GM12878 (cell line): ENCODE measurements at regions not wholly inside any gene's neighbourhood (a gene's known extent, or its start where the extent isn't known, plus 50 kb on each side); places are given as distances from the start of the nearest gene placed in this dataset.

Experiments
- ATAC-seq: fragments of 200-7000 bp; cut with Tn5 transposase; 3 replicates; pipeline ENCODE4 v1.9.1; 2020; ENCODE audit warnings: mild to moderate bottlenecking, moderate library complexity
- BruUV-seq: library from RNA; stranded (reverse); fragments of 400-500 nt; replicated peaks from 2 replicates; lab custom pipeline; 2021; lab: Mats Ljungman, UMichigan
- CTCF ChIA-PET: fragments of 300-600 bp; sonication (Branson Sonifier 250); formaldehyde crosslinking; extraction: SDS; loops from one replicate; lab custom pipeline; 2021; ENCODE audit warnings: inconsistent platforms; lab: Yijun Ruan, JAX
- POLR2A ChIA-PET: fragments of 350-600 bp; formaldehyde crosslinking; extraction: SDS; loops from one replicate; lab custom pipeline; 2021; ENCODE audit warnings: inconsistent platforms; lab: Charles Lee
- RAD21 ChIA-PET: fragments of 300-600 bp; sonication (Branson Sonifier 250); formaldehyde crosslinking; loops from one replicate; lab custom pipeline; 2023; ENCODE audit warnings: antibody characterized with exemption; ENCODE audit not compliant: unreplicated experiment; lab: Charles Lee
- SMC1A ChIA-PET: fragments of 300-600 bp; sonication (Branson Sonifier 250); formaldehyde crosslinking; loops from one replicate; lab custom pipeline; 2023; ENCODE audit not compliant: unreplicated experiment, uncharacterized antibody; lab: Charles Lee
- DNase-seq: peaks from one replicate; pipeline ENCODE4 v3.0.0-alpha.2; 2011; ENCODE audit warnings: low read depth, low spot score
- FAIRE-seq: peaks from 3 replicates; lab custom pipeline; 2011; peaks lifted over from hg19 to GRCh38; lab: Jason Lieb, UNC
- H2AFZ ChIP-seq: 2 replicates; pipeline ENCODE4 v1.6.0; 2011; ENCODE audit warnings: low read depth, low read length, control low read depth; ENCODE audit not compliant: control insufficient read depth
- H3K27ac ChIP-seq: 2 replicates; pipeline ENCODE4 v1.5.1; 2011; ENCODE audit warnings: control low read depth; ENCODE audit not compliant: control insufficient read depth, insufficient read depth
- H3K27me3 ChIP-seq, 2 experiments: replicated peaks in 1 of 2; 2 replicates each; pipeline versions ENCODE4 v1.6.0 to v1.6.1; 2011; ENCODE audit warnings: low read length in 1 of 2; ENCODE audit not compliant: control insufficient read depth in 2 of 2, insufficient read depth in 2 of 2
- H3K36me3 ChIP-seq, 2 experiments: 2 replicates each; pipeline ENCODE4 v1.5.1; 2011; ENCODE audit warnings: low read length in 1 of 2; ENCODE audit not compliant: control insufficient read depth in 2 of 2, insufficient read depth in 2 of 2
- H3K4me1 ChIP-seq: 2 replicates; pipeline ENCODE4 v1.6.1; 2011; ENCODE audit warnings: mild to moderate bottlenecking, low read length, moderate library complexity, mixed read lengths; ENCODE audit not compliant: control insufficient read depth, insufficient read depth
- H3K4me2 ChIP-seq: 2 replicates; pipeline ENCODE4 v1.6.0; 2011; ENCODE audit warnings: control low read depth; ENCODE audit not compliant: control insufficient read depth, insufficient read depth
- H3K4me3 ChIP-seq: fragments of 200-600 bp; sonication (generic); 2 replicates; pipeline ENCODE4 v1.5.1; 2016
- H3K79me2 ChIP-seq: 2 replicates; pipeline ENCODE4 v1.6.0; 2011; ENCODE audit warnings: low read length; ENCODE audit not compliant: control insufficient read depth, insufficient read depth
- H3K9ac ChIP-seq: 2 replicates; pipeline ENCODE4 v1.8.0; 2011; ENCODE audit warnings: low read length, control low read depth, mixed read lengths; ENCODE audit not compliant: control insufficient read depth, insufficient read depth
- H3K9me3 ChIP-seq: replicated peaks from 3 replicates; pipeline ENCODE4 v1.5.1; 2011; ENCODE audit warnings: mild to moderate bottlenecking, low read length; ENCODE audit not compliant: control insufficient read depth, insufficient read depth
- H4K20me1 ChIP-seq: 2 replicates; pipeline ENCODE4 v1.6.0; 2011; ENCODE audit not compliant: control insufficient read depth, insufficient read depth
- ATF7 ChIP-seq: fragments of 450-650 bp; IDR thresholded peaks from 2 replicates; pipeline ENCODE4 v1.6.1; 2016; ENCODE audit warnings: low read depth, mild to moderate bottlenecking
- CREB1 ChIP-seq: IDR thresholded peaks from 2 replicates; pipeline ENCODE4 v1.6.1; 2012; ENCODE audit warnings: low read depth, mild to moderate bottlenecking, inconsistent platforms
- HDAC6 ChIP-seq: fragments of 200-600 bp; sonication (generic); IDR thresholded peaks from one replicate; pipeline ENCODE4 v1.8.0; 2017; ENCODE audit warnings: antibody characterized with exemption; ENCODE audit not compliant: unreplicated experiment
- MEF2A ChIP-seq: IDR thresholded peaks from 2 replicates; pipeline ENCODE4 v1.6.1; 2011; ENCODE audit warnings: low read depth, mild to moderate bottlenecking, low read length, moderate library complexity; ENCODE audit not compliant: insufficient read depth
- MTA2 ChIP-seq: fragments of 450-650 bp; IDR thresholded peaks from 2 replicates; pipeline ENCODE4 v1.6.1; 2016; ENCODE audit warnings: low read depth, mild to moderate bottlenecking, moderate library complexity
- NBN ChIP-seq: fragments of 450-650 bp; IDR thresholded peaks from 2 replicates; pipeline ENCODE4 v1.6.1; 2016
- NFXL1 ChIP-seq: fragments of 450-650 bp; IDR thresholded peaks from 2 replicates; pipeline ENCODE4 v1.6.1; 2017; ENCODE audit warnings: antibody characterized with exemption, mild to moderate bottlenecking, borderline replicate concordance
- NFYB ChIP-seq: IDR thresholded peaks from 2 replicates; pipeline ENCODE4 v1.6.1; 2011; ENCODE audit warnings: low read depth, mild to moderate bottlenecking, low read length, improper control_type of control experiment, moderate library complexity; ENCODE audit not compliant: insufficient read depth
- NR2C2 ChIP-seq: IDR thresholded peaks from 2 replicates; pipeline ENCODE4 v1.6.1; 2011; ENCODE audit warnings: borderline replicate concordance, low read depth; ENCODE audit not compliant: control insufficient read depth, insufficient read length
- PAX8 ChIP-seq: fragments of 450-650 bp; IDR thresholded peaks from 2 replicates; pipeline ENCODE4 v1.6.1; 2017; ENCODE audit warnings: mild to moderate bottlenecking, moderate library complexity
- POLR2A ChIP-seq: IDR thresholded peaks from 2 replicates; pipeline ENCODE4 v1.6.1; 2011; ENCODE audit warnings: low read depth, mild to moderate bottlenecking, low read length
- RELA ChIP-seq: fragments of 450-650 bp; IDR thresholded peaks from 2 replicates; pipeline ENCODE4 v1.8.0; 2014; ENCODE audit warnings: borderline replicate concordance; ENCODE audit not compliant: partially characterized antibody
- SMAD1 ChIP-seq: fragments of 450-650 bp; IDR thresholded peaks from 2 replicates; pipeline ENCODE4 v1.6.1; 2018; ENCODE audit warnings: mild to moderate bottlenecking, low read depth; ENCODE audit not compliant: partially characterized antibody
- SMAD5 ChIP-seq: IDR thresholded peaks from 2 replicates; pipeline ENCODE4 v1.6.1; 2016; ENCODE audit warnings: antibody characterized with exemption, low read depth
- SPI1 ChIP-seq: IDR thresholded peaks from 2 replicates; pipeline ENCODE4 v1.6.1; 2011; ENCODE audit warnings: low read depth, mild to moderate bottlenecking, low read length, moderate library complexity, borderline replicate concordance; ENCODE audit not compliant: insufficient read depth
- WRNIP1 ChIP-seq: IDR thresholded peaks from 2 replicates; pipeline ENCODE4 v1.6.1; 2011; ENCODE audit warnings: low read depth, low read length, improper control_type of control experiment, borderline replicate concordance
- ZBED1 ChIP-seq: IDR thresholded peaks from 2 replicates; pipeline ENCODE4 v1.6.1; 2016; ENCODE audit warnings: borderline replicate concordance
- WGBS: methylation state at CpG from one replicate; pipeline ENCODE4 v1.1.6; 2016; ENCODE audit warnings: low lambda C conversion rate; ENCODE audit not compliant: insufficient replicate concordance, insufficient coverage; ENCODE audit errors: missing lambda C conversion rate; 5-methylcytosine and 5-hydroxymethylcytosine counted together
- in situ Hi-C: fragments of 300-500 bp; cut with MboI; formaldehyde crosslinking; loops from 9 replicates; pipeline ENCODE4 v1.14.3; 2018; ENCODE audit warnings: mixed read lengths
- intact Hi-C: fragments of 100-400 bp; cut with micrococcal nuclease; formaldehyde crosslinking; loops from one replicate; pipeline ENCODE4 v1.14.2; 2022; ENCODE audit not compliant: unreplicated experiment
- TF ChIP-seq, protein P1 (sequence below): fragments of 450-650 bp; IDR thresholded peaks from 2 replicates; pipeline ENCODE4 v1.6.1; 2014; ENCODE audit warnings: mild to moderate bottlenecking
- TF ChIP-seq, protein P2 (sequence below): fragments of 450-650 bp; IDR thresholded peaks from 2 replicates; pipeline ENCODE4 v1.6.1; 2017; ENCODE audit warnings: antibody characterized with exemption, mild to moderate bottlenecking, moderate library complexity
- TF ChIP-seq, protein P3 (sequence below): IDR thresholded peaks from 2 replicates; pipeline ENCODE4 v1.6.1; 2011; ENCODE audit warnings: low read depth, mild to moderate bottlenecking, low read length, moderate library complexity, borderline replicate concordance; ENCODE audit errors: extremely low read depth

DNA sequence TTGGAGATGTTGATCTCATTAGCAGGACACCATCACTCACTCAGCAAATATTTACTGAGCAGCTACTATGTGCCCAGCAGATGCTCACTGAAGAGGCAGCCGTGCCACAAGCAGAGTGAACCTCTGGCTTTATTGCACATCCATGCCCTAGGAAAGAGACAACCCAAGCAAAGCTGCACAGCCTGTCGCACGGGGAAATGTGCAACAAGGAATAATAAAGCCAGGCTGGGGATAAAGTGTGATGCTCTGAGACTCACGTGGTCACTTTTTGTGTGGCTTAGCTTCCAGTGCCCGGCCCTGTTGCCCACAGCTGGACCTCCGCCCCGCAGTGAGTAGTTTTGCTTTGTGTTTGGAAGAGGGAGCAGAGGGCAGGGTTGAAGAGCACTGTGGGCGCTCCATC is 130.4 kb upstream of the CDH4 start (continued):
- TF ChIP-seq, protein P1, sequence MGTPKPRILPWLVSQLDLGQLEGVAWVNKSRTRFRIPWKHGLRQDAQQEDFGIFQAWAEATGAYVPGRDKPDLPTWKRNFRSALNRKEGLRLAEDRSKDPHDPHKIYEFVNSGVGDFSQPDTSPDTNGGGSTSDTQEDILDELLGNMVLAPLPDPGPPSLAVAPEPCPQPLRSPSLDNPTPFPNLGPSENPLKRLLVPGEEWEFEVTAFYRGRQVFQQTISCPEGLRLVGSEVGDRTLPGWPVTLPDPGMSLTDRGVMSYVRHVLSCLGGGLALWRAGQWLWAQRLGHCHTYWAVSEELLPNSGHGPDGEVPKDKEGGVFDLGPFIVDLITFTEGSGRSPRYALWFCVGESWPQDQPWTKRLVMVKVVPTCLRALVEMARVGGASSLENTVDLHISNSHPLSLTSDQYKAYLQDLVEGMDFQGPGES = no peak
- TF ChIP-seq, protein P2, sequence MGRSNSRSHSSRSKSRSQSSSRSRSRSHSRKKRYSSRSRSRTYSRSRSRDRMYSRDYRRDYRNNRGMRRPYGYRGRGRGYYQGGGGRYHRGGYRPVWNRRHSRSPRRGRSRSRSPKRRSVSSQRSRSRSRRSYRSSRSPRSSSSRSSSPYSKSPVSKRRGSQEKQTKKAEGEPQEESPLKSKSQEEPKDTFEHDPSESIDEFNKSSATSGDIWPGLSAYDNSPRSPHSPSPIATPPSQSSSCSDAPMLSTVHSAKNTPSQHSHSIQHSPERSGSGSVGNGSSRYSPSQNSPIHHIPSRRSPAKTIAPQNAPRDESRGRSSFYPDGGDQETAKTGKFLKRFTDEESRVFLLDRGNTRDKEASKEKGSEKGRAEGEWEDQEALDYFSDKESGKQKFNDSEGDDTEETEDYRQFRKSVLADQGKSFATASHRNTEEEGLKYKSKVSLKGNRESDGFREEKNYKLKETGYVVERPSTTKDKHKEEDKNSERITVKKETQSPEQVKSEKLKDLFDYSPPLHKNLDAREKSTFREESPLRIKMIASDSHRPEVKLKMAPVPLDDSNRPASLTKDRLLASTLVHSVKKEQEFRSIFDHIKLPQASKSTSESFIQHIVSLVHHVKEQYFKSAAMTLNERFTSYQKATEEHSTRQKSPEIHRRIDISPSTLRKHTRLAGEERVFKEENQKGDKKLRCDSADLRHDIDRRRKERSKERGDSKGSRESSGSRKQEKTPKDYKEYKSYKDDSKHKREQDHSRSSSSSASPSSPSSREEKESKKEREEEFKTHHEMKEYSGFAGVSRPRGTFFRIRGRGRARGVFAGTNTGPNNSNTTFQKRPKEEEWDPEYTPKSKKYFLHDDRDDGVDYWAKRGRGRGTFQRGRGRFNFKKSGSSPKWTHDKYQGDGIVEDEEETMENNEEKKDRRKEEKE = no peak
- no peak for TF ChIP-seq PAX8
- TF ChIP-seq NFXL1 = no peak
- TF ChIP-seq MEF2A = no peak

DNA sequence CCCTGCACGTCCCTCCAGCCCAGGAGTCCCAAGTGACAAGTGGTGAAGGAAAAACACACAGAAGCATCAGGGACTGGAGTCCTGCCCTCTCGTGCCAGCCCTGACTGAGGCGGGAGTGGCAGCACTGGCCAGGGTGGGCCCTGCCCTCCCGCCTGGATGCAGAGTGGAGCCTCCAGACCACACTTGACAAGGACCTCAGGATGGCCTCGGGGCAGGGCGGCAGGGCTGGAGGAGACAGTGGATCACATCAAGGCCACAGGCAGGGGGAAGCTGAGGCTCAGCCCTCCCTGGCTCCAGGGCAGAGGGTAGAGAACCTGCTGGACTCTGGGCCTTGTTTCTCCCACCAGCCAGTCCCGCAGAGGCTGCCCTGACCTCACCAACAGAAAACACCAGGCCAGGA is 128.8 kb upstream of the CDH4 start:
- H3K36me3 ChIP-seq = no peaks in the 10 kb centered on the region
- no peak overlapping the region for H3K27ac ChIP-seq
- POLR2A ChIA-PET = no interaction called here
- no peaks in the 10 kb centered on the region for H3K79me2 ChIP-seq
- SMC1A ChIA-PET = no interaction called here
- WGBS = 20% methylated on average over 7 of the region's 7 CpGs
- H3K4me1 ChIP-seq = no peaks in the 10 kb centered on the region
- RAD21 ChIA-PET = no interaction called here
- in situ Hi-C loops = loop anchor here (5.0 kb wide), 1 partner anchor 49 kb away; no protein-coding TSS in a partner anchor
- no peak overlapping the region for H2AFZ ChIP-seq
- no peak overlapping the region for H3K9ac ChIP-seq
- DNase-seq (no peak), FAIRE-seq (no peak), ATAC-seq (no peak)
- no TSS peak for BruUV-seq
- H3K4me3 ChIP-seq = no peak overlapping the region
- CTCF ChIA-PET = no interaction called here
- no peak overlapping the region for H3K4me2 ChIP-seq
- no peaks in the 10 kb centered on the region; the same call in 1 of the 3 replicates for H3K9me3 ChIP-seq
- intact Hi-C loops = no loop called here
- H4K20me1 ChIP-seq = no peaks in the 10 kb centered on the region
- H3K27me3 ChIP-seq = no peaks in the 10 kb centered on the region
- TF ChIP-seq NR2C2 (no peak), SMAD1 (no peak), HDAC6 (no peak), WRNIP1 (no peak), RELA (no peak), ATF7 (no peak), SMAD5 (no peak), MTA2 (no peak), ZBED1 (no peak), NFYB (no peak), POLR2A (no peak), CREB1 (no peak), NBN (no peak), SPI1 (no peak)
- TF ChIP-seq, protein P1 = no peak
- TF ChIP-seq, protein P3, sequence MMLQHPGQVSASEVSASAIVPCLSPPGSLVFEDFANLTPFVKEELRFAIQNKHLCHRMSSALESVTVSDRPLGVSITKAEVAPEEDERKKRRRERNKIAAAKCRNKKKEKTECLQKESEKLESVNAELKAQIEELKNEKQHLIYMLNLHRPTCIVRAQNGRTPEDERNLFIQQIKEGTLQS = no peak
